Prostate gland (tissue), 2 donors: ENCODE measurements at regions not wholly inside any gene's neighbourhood (a gene's known extent, or its start where the extent isn't known, plus 50 kb on each side); places are given as distances from the start of the nearest gene placed in this dataset.

Source experiments
- DNase-seq: peaks from one replicate; pipeline ENCODE4 v3.0.0-alpha.2; 2019; ENCODE audit warnings: low spot score
- H3K27ac ChIP-seq, 2 donors: fragments of 200-600 bp; sonication (generic); 2 replicates each; pipeline ENCODE4 v1.5.1; 2017 to 2019
- H3K27me3 ChIP-seq: fragments of 200-600 bp; sonication (generic); replicated peaks from 2 replicates; pipeline ENCODE4 v1.5.1; 2019; ENCODE audit not compliant: insufficient read depth
- H3K36me3 ChIP-seq, 2 donors: fragments of 200-600 bp; sonication (generic); 1 replicate in 1 of 2; 2 replicates in 1 of 2; pipeline versions ENCODE4 v1.5.1 to v1.8.1; 2017 to 2019
- H3K4me1 ChIP-seq: fragments of 200-600 bp; sonication (generic); replicated peaks from 2 replicates; pipeline ENCODE4 v1.5.1; 2019
- H3K4me3 ChIP-seq, 2 donors: fragments of 200-600 bp; sonication (generic); 2 replicates each; pipeline ENCODE4 v1.5.1; 2017 to 2019
- H3K9me3 ChIP-seq: fragments of 200-600 bp; sonication (generic); 2 replicates; pipeline ENCODE4 v1.5.1; 2017
- POLR2A ChIP-seq: fragments of 450-650 bp; IDR thresholded peaks from one replicate; pipeline ENCODE4 v1.6.1; 2016; ENCODE audit warnings: antibody characterized with exemption, mild to moderate bottlenecking
- POLR2AphosphoS5 ChIP-seq: sonication (generic); formaldehyde crosslinking; IDR thresholded peaks from one replicate; pipeline ENCODE4 v1.6.1; 2017; ENCODE audit warnings: antibody characterized with exemption
- WGBS: methylation state at CpG from one replicate; pipeline ENCODE4 v1.1.5; 2018; 5-methylcytosine and 5-hydroxymethylcytosine counted together
- intact Hi-C: fragments of 100-400 bp; cut with DNase I; formaldehyde crosslinking; loops from one replicate; pipeline ENCODE4 v1.14.2; 2022
- TF ChIP-seq, protein P1 (sequence below), 4 experiments: fragments of 200-600 bp in 2 of 4; fragments of 450-650 bp in 2 of 4; sonication (generic) in 2 of 4; IDR thresholded peaks; 1 replicate in 3 of 4; 2 replicates in 1 of 4; pipeline ENCODE4 v1.5.1; 2016 to 2019; ENCODE audit warnings: antibody characterized with exemption in 4 of 4, mild to moderate bottlenecking in 2 of 4, moderate library complexity in 2 of 4

DNA sequence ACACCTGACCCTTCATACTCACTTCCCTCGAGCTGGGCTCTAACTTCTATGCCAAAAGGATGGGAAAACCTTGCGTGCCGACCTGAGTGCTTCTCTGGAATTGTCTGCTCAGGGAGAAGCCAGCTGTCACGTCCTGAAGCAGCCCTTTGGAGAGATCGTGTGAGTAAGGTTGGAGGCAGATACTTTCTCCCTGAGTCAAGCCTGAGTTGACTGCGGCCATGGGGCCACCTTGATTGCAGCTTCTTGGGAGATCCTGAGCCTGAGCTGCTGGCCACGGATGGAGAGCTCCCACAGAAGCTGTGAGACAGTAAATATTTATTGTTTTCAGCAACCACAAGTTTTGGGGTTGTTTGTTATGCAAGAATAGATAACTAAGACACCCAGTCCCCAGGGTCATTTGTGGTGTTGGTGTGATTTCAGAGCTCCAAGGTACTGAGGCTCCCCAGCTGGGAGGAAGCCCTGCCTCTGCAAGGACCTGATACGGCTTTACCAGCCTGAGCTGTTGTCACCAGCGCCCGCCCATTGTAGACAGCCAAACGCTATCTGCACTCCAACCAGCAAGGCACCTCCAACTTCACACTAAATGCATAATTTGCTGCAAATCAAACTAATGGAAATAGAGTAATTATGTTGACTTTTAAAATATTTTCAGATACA, 531.6 kb downstream of the PTPRU start:
- TF ChIP-seq, protein P1, sequence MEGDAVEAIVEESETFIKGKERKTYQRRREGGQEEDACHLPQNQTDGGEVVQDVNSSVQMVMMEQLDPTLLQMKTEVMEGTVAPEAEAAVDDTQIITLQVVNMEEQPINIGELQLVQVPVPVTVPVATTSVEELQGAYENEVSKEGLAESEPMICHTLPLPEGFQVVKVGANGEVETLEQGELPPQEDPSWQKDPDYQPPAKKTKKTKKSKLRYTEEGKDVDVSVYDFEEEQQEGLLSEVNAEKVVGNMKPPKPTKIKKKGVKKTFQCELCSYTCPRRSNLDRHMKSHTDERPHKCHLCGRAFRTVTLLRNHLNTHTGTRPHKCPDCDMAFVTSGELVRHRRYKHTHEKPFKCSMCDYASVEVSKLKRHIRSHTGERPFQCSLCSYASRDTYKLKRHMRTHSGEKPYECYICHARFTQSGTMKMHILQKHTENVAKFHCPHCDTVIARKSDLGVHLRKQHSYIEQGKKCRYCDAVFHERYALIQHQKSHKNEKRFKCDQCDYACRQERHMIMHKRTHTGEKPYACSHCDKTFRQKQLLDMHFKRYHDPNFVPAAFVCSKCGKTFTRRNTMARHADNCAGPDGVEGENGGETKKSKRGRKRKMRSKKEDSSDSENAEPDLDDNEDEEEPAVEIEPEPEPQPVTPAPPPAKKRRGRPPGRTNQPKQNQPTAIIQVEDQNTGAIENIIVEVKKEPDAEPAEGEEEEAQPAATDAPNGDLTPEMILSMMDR (IDR thresholded peaks at IDR 0.05) = no peak
- no peak for TF ChIP-seq POLR2A
- TF ChIP-seq POLR2AphosphoS5 = no peak
- intact Hi-C loops = no loop called here
- peaks cover 4% of the 10 kb centered on the region for H3K27me3 ChIP-seq
- H3K27ac ChIP-seq = no peak overlapping the region
- H3K4me1 ChIP-seq = no peaks in the 10 kb centered on the region
- H3K4me3 ChIP-seq = no peak overlapping the region
- no peaks in the 10 kb centered on the region for H3K9me3 ChIP-seq
- no peaks in the 10 kb centered on the region for H3K36me3 ChIP-seq
- no peak for DNase-seq
- 53% methylated on average over 11 of the region's 11 CpGs for whole genome bisulfite sequencing

DNA sequence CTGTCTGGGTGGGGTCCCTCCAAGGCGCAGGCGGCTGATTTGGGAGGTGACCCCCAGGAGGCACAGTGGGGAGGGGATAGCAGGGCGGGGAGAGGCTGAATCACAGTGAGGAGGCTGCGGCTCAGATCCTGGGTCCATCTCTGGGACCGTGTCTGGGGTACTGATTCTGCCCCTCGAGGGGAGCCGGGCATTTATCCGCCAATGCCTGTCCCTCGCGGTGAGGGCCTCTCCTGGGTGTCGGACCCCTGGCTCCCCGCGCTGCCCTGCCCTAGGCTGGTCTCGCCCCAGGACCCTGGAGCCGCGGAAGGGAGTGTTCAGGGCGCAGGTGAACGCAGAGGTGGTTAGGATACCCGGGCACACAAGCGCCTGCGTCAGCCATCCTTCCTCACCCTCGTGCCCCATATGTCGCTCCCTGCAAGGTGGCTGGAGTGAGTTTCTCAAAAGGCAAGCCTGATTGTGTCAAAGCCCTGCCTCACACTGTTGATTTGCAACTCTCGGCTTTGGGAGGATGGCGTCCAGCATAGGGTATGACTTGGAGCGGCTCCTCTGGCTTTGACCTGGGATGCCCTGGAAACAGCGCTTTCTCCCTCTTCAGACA, 530.9 kb downstream of the PTPRU start:
- Histone ChIP-seq H3K27me3 (peaks cover 4% of the 10 kb centered on the region), H3K4me1 (no peaks in the 10 kb centered on the region), H3K27ac (no peak overlapping the region), H3K4me3 (no peak overlapping the region), H3K36me3 (no peaks in the 10 kb centered on the region), H3K9me3 (no peaks in the 10 kb centered on the region)
- 65% methylated on average over 25 of the region's 27 CpGs for WGBS
- no peak for TF ChIP-seq POLR2A
- TF ChIP-seq, protein P1 (IDR thresholded peaks at IDR 0.05) = no peak
- TF ChIP-seq POLR2AphosphoS5 = no peak
- DNase-seq = no peak
- intact Hi-C loops = no loop called here

DNA sequence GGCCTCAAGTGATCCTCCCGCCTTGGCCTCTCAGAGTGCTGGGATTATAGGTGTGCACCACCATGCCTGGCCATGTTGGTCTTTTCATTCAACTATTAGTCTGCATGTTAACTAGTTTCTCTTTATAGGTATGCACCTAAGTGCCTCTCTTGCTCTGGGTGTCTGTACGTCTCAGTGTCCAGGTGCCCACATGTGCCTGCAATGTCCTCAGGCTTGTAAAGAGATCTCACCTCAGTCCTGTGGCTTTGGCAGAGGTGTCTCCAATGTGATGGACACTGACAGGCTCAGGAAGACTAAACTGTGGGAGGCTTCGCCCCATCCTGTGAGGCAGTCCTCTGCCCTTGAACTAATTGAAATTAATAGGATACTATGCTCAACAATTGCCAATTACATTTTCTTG, 526.3 kb downstream of the PTPRU start:
- intact Hi-C loops = no loop called here
- TF ChIP-seq, protein P1 (IDR thresholded peaks at IDR 0.05) = no peak
- TF ChIP-seq POLR2AphosphoS5 (no peak), POLR2A (no peak)
- Histone ChIP-seq H3K27me3 (peaks cover 11% of the 10 kb centered on the region), H3K36me3 (no peaks in the 10 kb centered on the region), H3K9me3 (no peaks in the 10 kb centered on the region), H3K27ac (no peak overlapping the region), H3K4me3 (no peak overlapping the region), H3K4me1 (no peaks in the 10 kb centered on the region)
- DNase-seq = no peak
- WGBS = 86% methylated on average over 3 of the region's 3 CpGs

DNA sequence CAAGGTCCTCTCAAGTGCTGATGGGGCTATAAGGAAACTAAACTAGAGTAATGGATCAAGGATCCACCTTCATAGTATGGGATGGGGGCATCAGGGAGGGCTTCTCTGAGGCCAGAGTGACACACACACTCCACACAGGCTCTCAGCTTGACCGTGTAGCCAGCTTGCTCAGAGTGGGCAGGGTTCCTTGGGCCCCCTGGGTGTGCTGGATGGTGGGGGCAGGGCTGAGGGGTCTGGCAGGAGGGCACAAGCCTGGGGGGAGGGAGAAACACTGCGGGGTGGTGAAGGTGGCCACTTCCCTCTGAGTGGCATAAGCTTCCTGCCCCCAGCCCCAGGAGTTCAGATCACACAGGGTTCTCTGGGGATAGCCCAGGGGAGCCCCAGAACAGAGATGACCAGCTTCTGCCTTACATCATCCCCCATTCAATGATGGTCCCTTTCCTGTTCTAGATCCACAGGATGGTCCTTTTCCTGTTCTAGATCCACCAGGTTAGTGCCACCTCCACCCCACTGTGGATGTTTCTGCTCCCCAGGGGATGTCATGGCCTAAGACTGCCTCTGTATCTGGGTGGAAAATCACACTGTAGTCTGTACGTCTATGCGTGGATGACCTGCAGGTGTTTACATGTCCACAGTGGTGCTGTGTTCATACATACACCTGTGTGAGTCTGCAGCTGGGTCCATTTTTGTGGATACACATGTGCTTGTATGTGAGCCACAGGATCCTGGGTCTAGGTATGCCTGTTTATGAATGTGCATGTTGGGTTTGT, 525.0 kb downstream of the PTPRU start:
- Histone ChIP-seq H3K4me1 (no peaks in the 10 kb centered on the region), H3K9me3 (no peaks in the 10 kb centered on the region), H3K4me3 (no peak overlapping the region), H3K36me3 (no peaks in the 10 kb centered on the region), H3K27me3 (peaks cover 7% of the 10 kb centered on the region), H3K27ac (no peak overlapping the region)
- no peak for DNase-seq
- 68% methylated on average over 4 of the region's 4 CpGs for WGBS
- intact Hi-C loops = no loop called here
- TF ChIP-seq POLR2A = no peak

DNA sequence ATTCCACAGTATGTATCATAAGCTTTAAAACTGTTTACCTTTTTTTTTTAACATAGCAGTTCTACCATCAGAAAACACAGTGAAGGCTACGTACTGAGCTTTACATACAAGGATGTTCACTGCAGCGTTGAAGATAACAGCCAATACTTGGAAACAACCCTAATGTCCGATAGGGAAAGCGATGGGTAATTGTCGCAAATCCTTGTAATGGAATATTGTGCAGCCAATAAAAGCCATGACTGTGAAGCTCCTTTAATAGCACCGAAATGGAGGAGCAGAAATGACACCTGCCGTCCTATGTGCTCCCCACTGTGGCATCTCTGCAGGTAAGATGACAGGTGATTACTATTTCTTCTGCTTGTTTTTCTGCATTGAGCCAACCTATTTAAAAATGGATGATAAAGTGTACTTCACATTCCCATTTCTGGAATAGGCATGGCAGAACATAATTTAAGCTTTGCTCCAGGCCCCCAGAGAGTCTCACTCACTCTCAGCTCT, 523.8 kb downstream of the PTPRU start:
- no peaks in the 10 kb centered on the region for H3K36me3 ChIP-seq
- TF ChIP-seq POLR2AphosphoS5 (no peak), POLR2A (no peak)
- TF ChIP-seq, protein P1 (IDR thresholded peaks at IDR 0.05) = no peak
- no peaks in the 10 kb centered on the region for H3K4me1 ChIP-seq
- peaks cover 7% of the 10 kb centered on the region for H3K27me3 ChIP-seq
- 58% methylated on average over 7 of the region's 7 CpGs for WGBS
- H3K9me3 ChIP-seq = no peaks in the 10 kb centered on the region
- DNase-seq = no peak
- no peak overlapping the region for H3K4me3 ChIP-seq
- intact Hi-C loops = no loop called here
- H3K27ac ChIP-seq = no peak overlapping the region
